ENCODE measurements at regions not wholly inside any gene's neighbourhood (a gene's known extent, or its start where the extent isn't known, plus 50 kb on each side); places are given as distances from the start of the nearest gene placed in this dataset.

DNA sequence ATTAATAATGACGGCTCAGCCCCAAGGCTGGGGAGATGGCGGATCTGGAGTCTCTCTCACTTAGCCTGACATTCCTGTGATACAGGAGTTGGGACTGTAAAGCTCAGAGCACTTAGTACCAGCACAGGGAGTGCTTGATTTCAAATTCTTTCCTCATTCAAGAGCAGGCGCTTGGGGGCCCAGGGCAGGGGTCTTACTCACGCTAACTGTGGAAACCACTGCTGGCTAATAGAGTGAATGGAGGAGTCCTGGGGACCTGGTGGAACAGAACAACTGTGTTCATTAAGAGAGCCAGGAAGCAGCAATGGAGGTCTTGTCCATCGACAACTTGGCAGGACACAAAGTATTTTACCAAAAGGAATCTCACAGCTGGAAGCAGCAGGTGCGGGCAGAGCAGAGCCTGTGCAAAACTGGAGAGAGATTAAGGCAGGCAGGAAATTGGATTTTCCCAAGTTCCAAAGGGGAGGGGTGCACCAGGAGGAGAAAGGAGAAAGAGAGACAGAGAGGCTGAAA, 358.9 kb downstream of the TNS1 start:
- no peak overlapping the region for H3K27ac Mint-ChIP-seq (ENCODE audit: unreplicated experiment)
- H3K4me3 Mint-ChIP-seq (ENCODE audit: unreplicated experiment) = no peak overlapping the region
- no peaks in the 10 kb centered on the region for H3K36me3 Mint-ChIP-seq (ENCODE audit: unreplicated experiment)
- H3K27me3 Mint-ChIP-seq (ENCODE audit: unreplicated experiment) = no peaks in the 10 kb centered on the region
- TF ChIP-seq, protein P1, sequence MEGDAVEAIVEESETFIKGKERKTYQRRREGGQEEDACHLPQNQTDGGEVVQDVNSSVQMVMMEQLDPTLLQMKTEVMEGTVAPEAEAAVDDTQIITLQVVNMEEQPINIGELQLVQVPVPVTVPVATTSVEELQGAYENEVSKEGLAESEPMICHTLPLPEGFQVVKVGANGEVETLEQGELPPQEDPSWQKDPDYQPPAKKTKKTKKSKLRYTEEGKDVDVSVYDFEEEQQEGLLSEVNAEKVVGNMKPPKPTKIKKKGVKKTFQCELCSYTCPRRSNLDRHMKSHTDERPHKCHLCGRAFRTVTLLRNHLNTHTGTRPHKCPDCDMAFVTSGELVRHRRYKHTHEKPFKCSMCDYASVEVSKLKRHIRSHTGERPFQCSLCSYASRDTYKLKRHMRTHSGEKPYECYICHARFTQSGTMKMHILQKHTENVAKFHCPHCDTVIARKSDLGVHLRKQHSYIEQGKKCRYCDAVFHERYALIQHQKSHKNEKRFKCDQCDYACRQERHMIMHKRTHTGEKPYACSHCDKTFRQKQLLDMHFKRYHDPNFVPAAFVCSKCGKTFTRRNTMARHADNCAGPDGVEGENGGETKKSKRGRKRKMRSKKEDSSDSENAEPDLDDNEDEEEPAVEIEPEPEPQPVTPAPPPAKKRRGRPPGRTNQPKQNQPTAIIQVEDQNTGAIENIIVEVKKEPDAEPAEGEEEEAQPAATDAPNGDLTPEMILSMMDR (IDR thresholded peaks at IDR 0.05; ENCODE audit: partially characterized antibody, unreplicated experiment) = no peak
- no peaks in the 10 kb centered on the region for H3K4me1 Mint-ChIP-seq (ENCODE audit: low read depth, unreplicated experiment)
- DNase-seq = no peak
- H3K9me3 Mint-ChIP-seq (ENCODE audit: unreplicated experiment) = peaks cover 1% of the 10 kb centered on the region

DNA sequence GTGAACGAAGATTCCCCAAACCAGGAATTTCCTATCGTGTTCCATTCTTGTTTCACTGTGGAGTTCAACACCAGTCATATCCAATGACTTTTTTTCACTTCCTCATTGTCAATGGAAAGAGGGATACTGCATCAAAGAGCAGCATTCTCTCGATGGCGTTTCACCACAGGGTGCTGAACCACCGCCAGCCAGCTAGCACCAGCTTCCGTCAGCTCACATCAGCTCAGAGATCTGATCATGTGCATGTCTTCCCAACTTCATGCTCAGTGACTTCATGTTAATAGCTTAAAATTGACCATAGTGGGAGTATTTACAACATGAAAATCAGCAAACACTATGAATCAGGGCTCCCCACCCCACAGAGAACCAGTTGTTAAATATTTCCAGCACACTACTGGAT, 359.9 kb downstream of the TNS1 start:
- no peaks in the 10 kb centered on the region for H3K27me3 Mint-ChIP-seq (ENCODE audit: unreplicated experiment)
- H3K9me3 Mint-ChIP-seq (ENCODE audit: unreplicated experiment) = no peaks in the 10 kb centered on the region
- H3K27ac Mint-ChIP-seq (ENCODE audit: unreplicated experiment) = no peak overlapping the region
- H3K4me3 Mint-ChIP-seq (ENCODE audit: unreplicated experiment) = no peak overlapping the region
- no peaks in the 10 kb centered on the region for H3K36me3 Mint-ChIP-seq (ENCODE audit: unreplicated experiment)
- TF ChIP-seq, protein P1 (IDR thresholded peaks at IDR 0.05; ENCODE audit: partially characterized antibody, unreplicated experiment) = no peak
- no peak for DNase-seq
- H3K4me1 Mint-ChIP-seq (ENCODE audit: low read depth, unreplicated experiment) = peaks cover 6% of the 10 kb centered on the region

DNA sequence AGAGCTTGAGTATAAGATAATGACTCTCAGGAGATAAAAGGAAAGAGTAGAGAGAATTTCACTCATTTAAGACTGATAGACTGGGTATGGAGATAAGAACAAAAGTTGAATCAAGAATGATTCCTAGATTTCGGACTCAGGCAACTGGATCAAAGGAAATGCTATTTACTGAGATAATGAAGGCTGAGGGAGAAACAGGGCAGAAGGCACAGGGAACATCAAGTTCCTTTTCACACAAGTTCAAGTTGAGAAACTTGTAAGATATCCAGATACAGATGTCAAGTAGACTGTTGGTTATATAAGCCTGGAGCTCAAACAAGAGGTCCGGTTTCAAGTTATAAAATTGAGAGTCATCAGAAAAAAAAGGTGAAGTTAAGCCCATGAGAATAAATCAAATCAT, 360.8 kb downstream of the TNS1 start:
- TF ChIP-seq, protein P1 (IDR thresholded peaks at IDR 0.05; ENCODE audit: partially characterized antibody, unreplicated experiment) = no peak
- H3K9me3 Mint-ChIP-seq (ENCODE audit: unreplicated experiment) = peaks cover 6% of the 10 kb centered on the region
- H3K27ac Mint-ChIP-seq (ENCODE audit: unreplicated experiment) = no peak overlapping the region
- H3K27me3 Mint-ChIP-seq (ENCODE audit: unreplicated experiment) = peaks cover 1% of the 10 kb centered on the region
- no peak overlapping the region for H3K4me3 Mint-ChIP-seq (ENCODE audit: unreplicated experiment)
- H3K36me3 Mint-ChIP-seq (ENCODE audit: unreplicated experiment) = no peaks in the 10 kb centered on the region
- peaks cover 15% of the 10 kb centered on the region for H3K4me1 Mint-ChIP-seq (ENCODE audit: low read depth, unreplicated experiment)
- DNase-seq = no peak

DNA sequence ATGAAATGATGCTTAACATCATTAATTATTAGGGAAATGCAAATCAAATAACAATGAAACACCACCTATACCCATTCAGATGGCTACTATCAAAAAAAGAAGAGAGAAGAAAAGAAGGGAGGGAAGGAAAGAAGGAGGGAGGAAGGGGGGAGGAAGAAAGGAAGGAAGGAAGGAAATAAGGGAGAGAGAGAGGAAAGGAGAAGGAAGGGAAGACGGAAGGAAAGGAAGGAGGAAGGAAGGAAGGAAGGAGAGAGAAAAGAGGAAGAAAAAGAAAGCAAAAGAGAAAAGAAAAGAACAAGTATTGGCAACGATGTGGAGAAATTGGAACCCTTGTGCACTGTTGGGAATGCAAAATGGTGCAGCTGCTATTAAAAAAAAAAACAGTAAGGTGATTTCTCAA, 363.3 kb downstream of the TNS1 start:
- H3K9me3 Mint-ChIP-seq (ENCODE audit: unreplicated experiment) = peaks cover 10% of the 10 kb centered on the region
- H3K4me3 Mint-ChIP-seq (ENCODE audit: unreplicated experiment) = no peak overlapping the region
- H3K36me3 Mint-ChIP-seq (ENCODE audit: unreplicated experiment) = no peaks in the 10 kb centered on the region
- peaks cover 9% of the 10 kb centered on the region for H3K27me3 Mint-ChIP-seq (ENCODE audit: unreplicated experiment)
- no peak overlapping the region for H3K27ac Mint-ChIP-seq (ENCODE audit: unreplicated experiment)
- DNase-seq = no peak
- TF ChIP-seq, protein P1 (IDR thresholded peaks at IDR 0.05; ENCODE audit: partially characterized antibody, unreplicated experiment) = no peak
- H3K4me1 Mint-ChIP-seq (ENCODE audit: low read depth, unreplicated experiment) = peaks cover 25% of the 10 kb centered on the region

DNA sequence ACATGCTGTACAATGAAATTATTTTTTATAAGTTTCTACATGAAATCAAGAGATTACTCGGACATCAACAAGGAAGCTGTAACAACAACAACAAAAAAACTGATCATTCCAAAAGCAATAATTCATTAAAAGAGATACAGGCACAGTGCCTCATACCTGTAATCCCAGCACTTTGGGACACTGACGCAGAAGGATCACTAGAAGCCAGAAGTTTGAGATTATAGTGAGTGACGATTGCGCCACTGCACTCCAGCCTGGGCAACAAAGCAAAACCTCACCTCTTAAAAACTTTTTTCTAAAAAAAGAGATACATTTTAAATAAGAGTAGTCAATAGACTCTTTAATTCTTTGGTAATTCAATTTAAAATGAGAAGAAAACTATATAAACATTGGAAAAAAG, 364.3 kb downstream of the TNS1 start:
- DNase-seq = no peak
- Mint-ChIP-seq H3K36me3 (ENCODE audit: unreplicated experiment) (no peaks in the 10 kb centered on the region), H3K27ac (ENCODE audit: unreplicated experiment) (no peak overlapping the region), H3K27me3 (ENCODE audit: unreplicated experiment) (peaks cover 9% of the 10 kb centered on the region), H3K9me3 (ENCODE audit: unreplicated experiment) (peaks cover 10% of the 10 kb centered on the region), H3K4me1 (ENCODE audit: low read depth, unreplicated experiment) (peaks cover 25% of the 10 kb centered on the region), H3K4me3 (ENCODE audit: unreplicated experiment) (no peak overlapping the region)
- TF ChIP-seq, protein P1 (IDR thresholded peaks at IDR 0.05; ENCODE audit: partially characterized antibody, unreplicated experiment) = no peak

All from glutamatergic neuron (in vitro differentiated cells).